Body of pancreas (tissue), 4 donors: ENCODE measurements at regions not wholly inside any gene's neighbourhood (a gene's known extent, or its start where the extent isn't known, plus 50 kb on each side); places are given as distances from the start of the nearest gene placed in this dataset.

Experiments
- ATAC-seq: fragments of 150-250 bp; one replicate; pipeline ENCODE4 v1.9.1; 2016
- DNase-seq, 4 donors: peaks; one replicate each; pipeline ENCODE4 v3.0.0-alpha.2; 2019
- H3K27ac ChIP-seq, 4 donors: fragments of 200-600 bp; sonication (generic); 1 replicate in 3 of 4; 2 replicates in 1 of 4; pipeline versions ENCODE4 v1.5.1 to v1.6.1; 2016 to 2019; ENCODE audit warnings: mild to moderate bottlenecking in 1 of 4, mixed read lengths in 1 of 4, moderate library complexity in 1 of 4
- H3K27me3 ChIP-seq, 2 donors: fragments of 200-600 bp; sonication (generic); one replicate each; pipeline ENCODE4 v1.6.0; 2016; ENCODE audit warnings: mild to moderate bottlenecking in 1 of 2
- H3K36me3 ChIP-seq, 2 donors: fragments of 200-600 bp; sonication (generic); replicated peaks in 1 of 2; 2 replicates each; pipeline ENCODE4 v1.5.1; 2016; ENCODE audit warnings: low read depth in 2 of 2; ENCODE audit not compliant: insufficient read depth in 1 of 2
- H3K4me1 ChIP-seq: fragments of 200-600 bp; sonication (generic); one replicate; pipeline ENCODE4 v1.6.0; 2016
- H3K4me3 ChIP-seq, 2 donors: fragments of 200-600 bp; sonication (generic); 1 replicate in 1 of 2; 2 replicates in 1 of 2; pipeline ENCODE4 v1.5.1; 2016 to 2019
- H3K9me3 ChIP-seq, 3 donors: fragments of 200-600 bp; sonication (generic); 1 replicate in 2 of 3; 2 replicates in 1 of 3; pipeline ENCODE4 v1.5.1; 2016
- CTCF ChIP-seq, 7 experiments: fragments of 450-650 bp in 4 of 7; fragments of 200-600 bp in 3 of 7; sonication (generic) in 3 of 7; IDR thresholded peaks; one replicate each; pipeline ENCODE4 v1.5.1; 2016 to 2019; ENCODE audit warnings: antibody characterized with exemption in 7 of 7
- POLR2A ChIP-seq, 3 donors: fragments of 450-650 bp; IDR thresholded peaks; one replicate each; pipeline ENCODE4 v1.6.1; 2016; ENCODE audit warnings: antibody characterized with exemption in 3 of 3, mild to moderate bottlenecking in 2 of 3
- WGBS, 2 donors: methylation state at CpG; one replicate each; pipeline ENCODE4 v1.1.5; 2017; 5-methylcytosine and 5-hydroxymethylcytosine counted together
- intact Hi-C: fragments of 100-400 bp; cut with DNase I; formaldehyde crosslinking; loops from one replicate; pipeline ENCODE4 v1.15.1; 2023

DNA sequence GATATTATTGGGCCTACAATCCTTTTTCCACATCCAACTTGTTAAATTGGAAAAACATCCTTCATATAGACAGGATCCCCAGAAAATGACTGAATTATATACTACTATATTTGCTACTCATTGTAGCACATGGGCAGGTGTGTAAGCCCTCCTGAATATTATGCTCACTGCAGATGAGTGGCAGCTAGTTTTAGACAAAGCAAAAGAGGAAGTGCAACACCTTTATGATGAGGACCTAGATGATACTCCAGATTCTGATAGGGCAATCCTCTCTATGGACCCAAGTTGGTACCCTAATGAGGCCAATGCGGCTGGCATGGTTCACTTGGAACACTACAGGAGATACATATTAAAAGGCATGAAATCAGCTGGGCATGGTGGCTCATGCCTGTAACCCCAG lies 119.1 kb upstream of the PLCL2 start:
- Histone ChIP-seq H3K9me3 (no peaks in the 10 kb centered on the region), H3K36me3 (no peaks in the 10 kb centered on the region), H3K27me3 (no peaks in the 10 kb centered on the region), H3K4me1 (no peaks in the 10 kb centered on the region), H3K4me3 (no peak overlapping the region), H3K27ac (no peak overlapping the region)
- DNase-seq: no peak
- no peak for ATAC-seq
- no peak for TF ChIP-seq POLR2A (IDR thresholded peaks at IDR 0.05)
- TF ChIP-seq CTCF (IDR thresholded peaks at IDR 0.05): no peak
- intact Hi-C loops: no loop called here
- 94 to 100% methylated on average over 1 of the region's 1 CpG for WGBS, 2 donors

DNA sequence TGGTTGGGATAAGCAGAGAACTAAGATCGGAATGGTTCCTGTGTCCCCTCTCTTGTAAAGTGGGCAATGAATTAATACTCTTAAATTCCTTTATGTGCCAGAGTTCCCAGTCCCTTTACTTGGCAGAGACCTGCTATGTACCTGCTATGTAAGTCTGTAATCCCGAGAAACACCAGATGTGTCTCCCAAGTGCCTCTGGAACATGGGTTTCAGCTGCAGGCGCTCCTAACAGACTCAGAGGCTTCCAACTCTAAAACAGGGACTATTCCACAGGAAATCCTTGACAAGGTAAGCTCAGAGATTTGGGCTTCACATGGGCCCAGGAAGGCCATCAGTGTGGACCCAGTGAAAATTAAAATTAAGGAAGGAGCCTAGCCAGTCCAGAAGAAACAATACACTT lies 117.7 kb upstream of the PLCL2 start:
- no peak for DNase-seq
- intact Hi-C loops: no loop called here
- no peaks in the 10 kb centered on the region for H3K4me1 ChIP-seq
- no peak overlapping the region for H3K4me3 ChIP-seq
- WGBS, 2 donors: 52 to 69% methylated on average over 3 of the region's 3 CpGs
- no peaks in the 10 kb centered on the region for H3K9me3 ChIP-seq
- H3K36me3 ChIP-seq: no peaks in the 10 kb centered on the region
- ATAC-seq: no peak
- H3K27ac ChIP-seq: no peak overlapping the region
- no peaks in the 10 kb centered on the region for H3K27me3 ChIP-seq
- no peak for TF ChIP-seq POLR2A (IDR thresholded peaks at IDR 0.05)
- no peak for TF ChIP-seq CTCF (IDR thresholded peaks at IDR 0.05)

GRCh38 chr3:16768014-16768413 lies 116.7 kb upstream of the PLCL2 start:
- ATAC-seq: no peak
- no peak for DNase-seq
- no peaks in the 10 kb centered on the region for H3K27me3 ChIP-seq
- no peaks in the 10 kb centered on the region for H3K9me3 ChIP-seq
- H3K36me3 ChIP-seq: no peaks in the 10 kb centered on the region
- no peak overlapping the region for H3K4me3 ChIP-seq
- intact Hi-C loops: no loop called here
- WGBS, 2 donors: 45 to 56% methylated on average over 1 of the region's 1 CpG
- no peak overlapping the region for H3K27ac ChIP-seq
- H3K4me1 ChIP-seq: no peaks in the 10 kb centered on the region
- no peak for TF ChIP-seq CTCF (IDR thresholded peaks at IDR 0.05)
- no peak for TF ChIP-seq POLR2A (IDR thresholded peaks at IDR 0.05)

DNA sequence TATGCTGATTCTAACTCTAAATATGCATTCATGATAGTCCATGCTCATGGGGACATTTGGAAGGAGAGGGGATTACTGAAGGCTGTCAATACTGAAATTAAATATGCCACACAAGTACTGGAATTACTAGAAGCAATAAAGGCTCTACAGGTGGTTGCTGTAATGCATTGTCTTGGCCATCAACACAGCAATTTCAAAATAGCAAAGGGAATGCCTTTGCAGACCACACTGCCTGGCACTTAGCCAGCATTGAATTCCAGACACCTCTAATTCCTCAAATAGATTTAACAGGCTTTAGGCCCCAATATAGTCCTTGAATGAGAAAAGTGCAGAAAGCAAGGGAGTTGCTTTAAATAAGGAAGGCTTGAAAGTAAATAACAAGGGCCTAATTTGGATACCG lies 115.8 kb upstream of the PLCL2 start:
- Histone ChIP-seq H3K36me3 (no peaks in the 10 kb centered on the region), H3K27me3 (no peaks in the 10 kb centered on the region), H3K4me1 (no peaks in the 10 kb centered on the region), H3K9me3 (no peaks in the 10 kb centered on the region), H3K27ac (no peak overlapping the region), H3K4me3 (no peak overlapping the region)
- DNase-seq: no peak
- WGBS, 2 donors: 41 to 60% methylated on average over 1 of the region's 1 CpG
- ATAC-seq: no peak
- TF ChIP-seq CTCF (IDR thresholded peaks at IDR 0.05) (no peak), POLR2A (IDR thresholded peaks at IDR 0.05) (no peak)
- intact Hi-C loops: no loop called here

DNA sequence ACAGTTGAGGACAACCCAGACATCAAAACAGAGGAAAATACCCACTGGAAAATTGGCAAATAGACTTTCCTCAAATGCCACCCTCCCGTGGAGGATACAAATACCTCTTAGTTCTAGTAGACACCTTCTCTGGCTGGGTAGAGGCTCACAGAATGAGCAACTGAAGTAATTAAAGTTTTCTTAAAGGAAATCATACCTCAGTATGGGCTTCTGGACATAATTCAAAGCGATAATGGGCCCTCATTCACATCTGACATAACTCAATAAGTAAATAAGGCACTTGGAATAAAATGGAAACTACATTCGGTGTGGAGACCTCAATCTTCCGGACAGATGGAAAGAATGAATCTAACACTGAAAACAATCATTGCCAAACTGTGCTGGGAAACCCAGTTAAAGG lies 115.2 kb upstream of the PLCL2 start:
- H3K4me3 ChIP-seq: no peak overlapping the region
- no peaks in the 10 kb centered on the region for H3K27me3 ChIP-seq
- no peaks in the 10 kb centered on the region for H3K9me3 ChIP-seq
- ATAC-seq: no peak
- no peaks in the 10 kb centered on the region for H3K4me1 ChIP-seq
- no peak overlapping the region for H3K27ac ChIP-seq
- WGBS, 2 donors: 79 to 82% methylated on average over 4 of the region's 4 CpGs
- H3K36me3 ChIP-seq: no peaks in the 10 kb centered on the region
- intact Hi-C loops: no loop called here
- TF ChIP-seq CTCF (IDR thresholded peaks at IDR 0.05): no peak
- TF ChIP-seq POLR2A (IDR thresholded peaks at IDR 0.05): no peak
- DNase-seq: no peak
